Loucy (cell line): ENCODE measurements at regions not wholly inside any gene's neighbourhood (a gene's known extent, or its start where the extent isn't known, plus 50 kb on each side); places are given as distances from the start of the nearest gene placed in this dataset.

Experiments used
- H2AFZ ChIP-seq: fragments of 200-600 bp; sonication (generic); 2 replicates; pipeline ENCODE4 v1.6.0; 2016; ENCODE audit warnings: antibody characterized with exemption, mild to moderate bottlenecking, low read length, moderate library complexity
- H3F3A ChIP-seq: fragments of 200-600 bp; 2 replicates; pipeline ENCODE4 v1.6.0; 2016; ENCODE audit warnings: antibody characterized with exemption, low read depth, mild to moderate bottlenecking
- H3K27me3 ChIP-seq: fragments of 200-600 bp; sonication (generic); 2 replicates; pipeline ENCODE4 v1.6.1; 2014; ENCODE audit warnings: low read length, mild to moderate bottlenecking; ENCODE audit not compliant: insufficient read depth, poor library complexity, severe bottlenecking
- H3K36me3 ChIP-seq: fragments of 200-600 bp; sonication (generic); 2 replicates; pipeline ENCODE4 v1.6.1; 2016; ENCODE audit warnings: low read length; ENCODE audit not compliant: insufficient read depth
- H3K4me1 ChIP-seq: fragments of 200-600 bp; sonication (generic); 2 replicates; pipeline ENCODE4 v1.5.1; 2014; ENCODE audit warnings: low read length, mild to moderate bottlenecking; ENCODE audit not compliant: insufficient read depth, poor library complexity, severe bottlenecking
- H3K4me2 ChIP-seq: fragments of 200-600 bp; sonication (generic); 2 replicates; pipeline ENCODE4 v1.6.0; 2014; ENCODE audit warnings: antibody characterized with exemption, low read length, low read depth, mild to moderate bottlenecking; ENCODE audit not compliant: poor library complexity, severe bottlenecking
- H3K4me3 ChIP-seq: fragments of 200-600 bp; sonication (generic); 2 replicates; pipeline ENCODE4 v1.5.1; 2014; ENCODE audit warnings: low read length, mild to moderate bottlenecking, mixed read lengths; ENCODE audit not compliant: poor library complexity, severe bottlenecking
- H3K79me2 ChIP-seq: fragments of 200-600 bp; sonication (generic); 2 replicates; pipeline ENCODE4 v1.6.1; 2014; ENCODE audit warnings: low read length; ENCODE audit not compliant: insufficient read depth
- H3K9ac ChIP-seq: fragments of 200-600 bp; sonication (generic); 2 replicates; pipeline ENCODE4 v1.6.0; 2014; ENCODE audit warnings: mild to moderate bottlenecking, low read depth, low read length, moderate library complexity; ENCODE audit not compliant: poor library complexity, severe bottlenecking
- H3K9me2 ChIP-seq: fragments of 200-600 bp; sonication (generic); replicated peaks from 2 replicates; pipeline ENCODE4 v1.6.1; 2016; ENCODE audit warnings: low read depth, low read length, mixed read lengths
- H3K9me3 ChIP-seq: fragments of 200-600 bp; sonication (generic); 2 replicates; pipeline ENCODE4 v1.6.1; 2014; ENCODE audit warnings: mild to moderate bottlenecking, antibody characterized with exemption, low read length, low read depth; ENCODE audit not compliant: insufficient read depth
- H4K20me1 ChIP-seq: fragments of 200-600 bp; sonication (generic); 2 replicates; pipeline ENCODE4 v1.6.0; 2014; ENCODE audit warnings: antibody characterized with exemption, low read length, mild to moderate bottlenecking; ENCODE audit not compliant: insufficient read depth, poor library complexity, severe bottlenecking
- CTCF ChIP-seq: fragments of 200-600 bp; sonication (generic); conservative IDR thresholded peaks from 2 replicates; pipeline ENCODE4 v1.5.1; 2014; ENCODE audit warnings: mild to moderate bottlenecking, antibody characterized with exemption, low read length
- EZH2phosphoT487 ChIP-seq: fragments of 200-600 bp; IDR thresholded peaks from 2 replicates; pipeline ENCODE4 v1.6.1; 2018; ENCODE audit warnings: antibody characterized with exemption, mild to moderate bottlenecking, moderate library complexity, borderline replicate concordance

GRCh38 chr5:173804579-173804978 is 83.6 kb upstream of the CPEB4 start:
- Histone ChIP-seq H3K27me3 (no peaks in the 10 kb centered on the region), H3K9me2 (no peaks in the 10 kb centered on the region), H3F3A (no peaks in the 10 kb centered on the region), H3K9ac (no peak overlapping the region), H3K4me1 (no peaks in the 10 kb centered on the region), H2AFZ (no peak overlapping the region), H3K9me3 (no peaks in the 10 kb centered on the region), H3K4me2 (no peak overlapping the region), H3K36me3 (no peaks in the 10 kb centered on the region), H3K4me3 (no peak overlapping the region), H3K79me2 (no peaks in the 10 kb centered on the region), H4K20me1 (no peaks in the 10 kb centered on the region)
- no peak for TF ChIP-seq CTCF
- TF ChIP-seq EZH2phosphoT487 = no peak

- H3K27me3 ChIP-seq = no peaks in the 10 kb centered on the region
- H4K20me1 ChIP-seq = no peaks in the 10 kb centered on the region
- no peaks in the 10 kb centered on the region for H3K4me1 ChIP-seq
- H3K36me3 ChIP-seq = no peaks in the 10 kb centered on the region
- no peaks in the 10 kb centered on the region for H3K9me2 ChIP-seq
- H3K79me2 ChIP-seq = no peaks in the 10 kb centered on the region
- H3F3A ChIP-seq = no peaks in the 10 kb centered on the region
- H3K9ac ChIP-seq = no peak overlapping the region
- no peaks in the 10 kb centered on the region for H3K9me3 ChIP-seq
- no peak overlapping the region for H3K4me3 ChIP-seq
- no peak overlapping the region for H3K4me2 ChIP-seq
- TF ChIP-seq CTCF (no peak), EZH2phosphoT487 (no peak)
- H2AFZ ChIP-seq = no peak overlapping the region
Measured at GRCh38 chr5:173806270-173807035, 81.7 kb upstream of the CPEB4 start.

GRCh38 chr5:173807181-173807655 is 80.9 kb upstream of the CPEB4 start:
- TF ChIP-seq CTCF (no peak), EZH2phosphoT487 (no peak)
- Histone ChIP-seq H3K79me2 (no peaks in the 10 kb centered on the region), H3K4me1 (no peaks in the 10 kb centered on the region), H3K36me3 (no peaks in the 10 kb centered on the region), H3K4me2 (no peak overlapping the region), H3F3A (no peaks in the 10 kb centered on the region), H3K27me3 (no peaks in the 10 kb centered on the region), H3K9me2 (no peaks in the 10 kb centered on the region), H3K9ac (no peak overlapping the region), H3K9me3 (no peaks in the 10 kb centered on the region), H4K20me1 (no peaks in the 10 kb centered on the region), H2AFZ (no peak overlapping the region), H3K4me3 (no peak overlapping the region)
